ENCODE measurements at regions not wholly inside any gene's neighbourhood (a gene's known extent, or its start where the extent isn't known, plus 50 kb on each side); places are given as distances from the start of the nearest gene placed in this dataset.

DNA sequence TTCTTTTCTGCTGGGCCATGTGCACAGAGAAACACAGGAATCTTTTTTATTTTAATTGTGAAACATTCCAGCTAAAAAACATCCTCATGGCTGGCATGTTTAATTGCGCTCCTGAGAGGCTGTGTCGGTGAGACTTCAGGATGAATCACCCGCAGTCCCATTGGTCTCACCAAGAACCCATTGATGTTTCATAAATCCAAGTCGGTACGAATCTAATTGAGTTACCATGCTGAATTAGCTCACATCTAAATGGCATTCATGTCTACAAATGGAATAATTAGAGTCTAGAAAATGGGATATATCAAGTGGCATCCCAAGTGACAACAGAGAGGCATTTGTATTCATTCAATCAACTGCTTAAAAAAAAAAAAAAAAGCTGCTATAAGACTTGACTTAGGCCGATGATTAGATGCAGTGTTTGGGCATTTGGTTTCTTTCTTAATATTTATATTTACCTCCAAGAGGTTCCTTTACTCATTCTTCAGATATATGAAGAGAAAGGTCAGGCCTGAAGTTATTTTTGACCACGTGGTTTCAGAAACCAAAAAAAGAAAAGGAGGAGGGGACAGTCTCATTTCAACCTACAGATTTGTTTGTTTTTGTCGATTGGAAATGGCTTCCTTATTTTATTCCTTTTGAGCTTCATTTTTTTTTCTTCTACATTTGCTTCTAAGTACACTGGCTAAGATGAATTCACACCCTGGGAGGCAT is 79.1 kb upstream of the FOXB1 start:
- TF ChIP-seq EP300 (IDR thresholded peaks at IDR 0.05), result no peak
- TF ChIP-seq POLR2A (IDR thresholded peaks at IDR 0.05), result no peak

Data from tibial nerve (tissue), 3 donors.